ENCODE measurements at regions not wholly inside any gene's neighbourhood (a gene's known extent, or its start where the extent isn't known, plus 50 kb on each side); places are given as distances from the start of the nearest gene placed in this dataset.

GRCh38 chr10:111522141-111522540 lies 445.3 kb downstream of the ADRA2A start:
- Histone ChIP-seq H3K4me3 (IDR thresholded peaks at IDR 0.05; ENCODE audit: insufficient read depth, low read depth, low read length) (no peak overlapping the region), H3K36me3 (ENCODE audit: insufficient read depth) (no peaks in the 10 kb centered on the region), H3K79me2 (ENCODE audit: insufficient read depth, low read depth) (no peaks in the 10 kb centered on the region), H2AFZ (ENCODE audit: low read depth) (no peak overlapping the region), H3K27ac (no peak overlapping the region), H3K9ac (no peak overlapping the region), H4K20me1 (ENCODE audit: insufficient read depth) (no peaks in the 10 kb centered on the region), H3K4me2 (no peak overlapping the region), H3K4me1 (ENCODE audit: low read depth, poor library complexity, severe bottlenecking) (peaks cover 28% of the 10 kb centered on the region), H3K27me3 (ENCODE audit: insufficient read depth, low read depth) (no peaks in the 10 kb centered on the region)
- TF ChIP-seq, protein P1, sequence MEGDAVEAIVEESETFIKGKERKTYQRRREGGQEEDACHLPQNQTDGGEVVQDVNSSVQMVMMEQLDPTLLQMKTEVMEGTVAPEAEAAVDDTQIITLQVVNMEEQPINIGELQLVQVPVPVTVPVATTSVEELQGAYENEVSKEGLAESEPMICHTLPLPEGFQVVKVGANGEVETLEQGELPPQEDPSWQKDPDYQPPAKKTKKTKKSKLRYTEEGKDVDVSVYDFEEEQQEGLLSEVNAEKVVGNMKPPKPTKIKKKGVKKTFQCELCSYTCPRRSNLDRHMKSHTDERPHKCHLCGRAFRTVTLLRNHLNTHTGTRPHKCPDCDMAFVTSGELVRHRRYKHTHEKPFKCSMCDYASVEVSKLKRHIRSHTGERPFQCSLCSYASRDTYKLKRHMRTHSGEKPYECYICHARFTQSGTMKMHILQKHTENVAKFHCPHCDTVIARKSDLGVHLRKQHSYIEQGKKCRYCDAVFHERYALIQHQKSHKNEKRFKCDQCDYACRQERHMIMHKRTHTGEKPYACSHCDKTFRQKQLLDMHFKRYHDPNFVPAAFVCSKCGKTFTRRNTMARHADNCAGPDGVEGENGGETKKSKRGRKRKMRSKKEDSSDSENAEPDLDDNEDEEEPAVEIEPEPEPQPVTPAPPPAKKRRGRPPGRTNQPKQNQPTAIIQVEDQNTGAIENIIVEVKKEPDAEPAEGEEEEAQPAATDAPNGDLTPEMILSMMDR (conservative IDR thresholded peaks at IDR 0.05; ENCODE audit: low read depth, low read length): no peak

GRCh38 chr10:111522551-111522950 lies 445.7 kb downstream of the ADRA2A start:
- TF ChIP-seq, protein P1 (conservative IDR thresholded peaks at IDR 0.05; ENCODE audit: low read depth, low read length): no peak

GRCh38 chr10:111523016-111523415 lies 446.2 kb downstream of the ADRA2A start:
- Histone ChIP-seq H3K4me1 (ENCODE audit: low read depth, poor library complexity, severe bottlenecking) (peaks cover 19% of the 10 kb centered on the region), H2AFZ (ENCODE audit: low read depth) (no peak overlapping the region), H3K79me2 (ENCODE audit: insufficient read depth, low read depth) (no peaks in the 10 kb centered on the region), H3K4me3 (IDR thresholded peaks at IDR 0.05; ENCODE audit: insufficient read depth, low read depth, low read length) (no peak overlapping the region), H3K36me3 (ENCODE audit: insufficient read depth) (no peaks in the 10 kb centered on the region), H4K20me1 (ENCODE audit: insufficient read depth) (no peaks in the 10 kb centered on the region), H3K27ac (no peak overlapping the region), H3K9ac (no peak overlapping the region), H3K27me3 (ENCODE audit: insufficient read depth, low read depth) (no peaks in the 10 kb centered on the region), H3K4me2 (no peak overlapping the region)
- TF ChIP-seq, protein P1 (conservative IDR thresholded peaks at IDR 0.05; ENCODE audit: low read depth, low read length): no peak

More at GRCh38 chr10:111522551-111522950, 445.7 kb downstream of the ADRA2A start:
- H3K4me3 ChIP-seq (IDR thresholded peaks at IDR 0.05; ENCODE audit: insufficient read depth, low read depth, low read length): no peak overlapping the region
- H3K4me2 ChIP-seq: no peak overlapping the region
- H4K20me1 ChIP-seq (ENCODE audit: insufficient read depth): no peaks in the 10 kb centered on the region
- no peaks in the 10 kb centered on the region for H3K79me2 ChIP-seq (ENCODE audit: insufficient read depth, low read depth)
- no peaks in the 10 kb centered on the region for H3K27me3 ChIP-seq (ENCODE audit: insufficient read depth, low read depth)
- peaks cover 24% of the 10 kb centered on the region for H3K4me1 ChIP-seq (ENCODE audit: low read depth, poor library complexity, severe bottlenecking)
- H2AFZ ChIP-seq (ENCODE audit: low read depth): no peak overlapping the region
- no peak overlapping the region for H3K9ac ChIP-seq
- no peak overlapping the region for H3K27ac ChIP-seq
- no peaks in the 10 kb centered on the region for H3K36me3 ChIP-seq (ENCODE audit: insufficient read depth)

GRCh38 chr10:111524134-111524533 lies 447.3 kb downstream of the ADRA2A start:
- Histone ChIP-seq H3K27me3 (ENCODE audit: insufficient read depth, low read depth) (no peaks in the 10 kb centered on the region), H3K27ac (no peak overlapping the region), H4K20me1 (ENCODE audit: insufficient read depth) (no peaks in the 10 kb centered on the region), H3K9ac (no peak overlapping the region), H3K79me2 (ENCODE audit: insufficient read depth, low read depth) (no peaks in the 10 kb centered on the region), H3K4me3 (IDR thresholded peaks at IDR 0.05; ENCODE audit: insufficient read depth, low read depth, low read length) (no peak overlapping the region), H2AFZ (ENCODE audit: low read depth) (no peak overlapping the region), H3K4me1 (ENCODE audit: low read depth, poor library complexity, severe bottlenecking) (peaks cover 11% of the 10 kb centered on the region), H3K36me3 (ENCODE audit: insufficient read depth) (no peaks in the 10 kb centered on the region), H3K4me2 (no peak overlapping the region)
- TF ChIP-seq, protein P1 (conservative IDR thresholded peaks at IDR 0.05; ENCODE audit: low read depth, low read length): no peak

Data from KMS-11 (cell line).